IPS-NIHi7 (cell line): ENCODE measurements at regions not wholly inside any gene's neighbourhood (a gene's known extent, or its start where the extent isn't known, plus 50 kb on each side); places are given as distances from the start of the nearest gene placed in this dataset.
A peak's percentile ranks its signal among the peaks of the same experiment; 100 is the strongest.
"Not testable (repeated sequence)": the region's sequence is repeated elsewhere in the genome, so short reads cannot be mapped to it uniquely, and the experiment has no call there.

Experiments used
- DNase-seq: peaks from one replicate; pipeline ENCODE4 v3.0.0; 2012; ENCODE audit warnings: mixed read lengths; ENCODE audit errors: extremely low spot score

DNA sequence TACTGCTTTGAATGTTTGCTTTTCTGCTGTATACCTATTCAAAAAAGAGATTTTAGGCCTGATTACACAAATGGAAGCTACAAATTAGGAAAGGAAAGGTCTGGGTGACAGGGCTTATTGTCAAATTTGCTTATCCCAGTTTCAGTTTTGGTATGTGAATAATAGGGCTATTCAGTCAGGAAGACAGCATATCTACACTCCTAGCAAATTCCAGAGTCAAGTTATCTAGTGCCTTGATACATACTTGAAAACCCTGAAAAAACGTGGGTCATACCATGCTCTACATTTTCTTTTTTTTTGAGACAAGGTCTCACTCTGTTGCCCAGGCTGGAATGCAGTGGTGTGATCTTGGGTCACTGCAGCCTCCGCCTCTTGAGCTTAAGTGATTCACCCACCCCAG is 59.2 kb upstream of the CCDC180 start:
- DNase-seq, result not testable (repeated sequence)

GRCh38 chr9:97243606-97244005 is 63.9 kb upstream of the CCDC180 start:
- DNase-seq, result no peak

- DNase-seq, result not testable (repeated sequence)
Observed at GRCh38 chr9:97241430-97241829, 66.0 kb upstream of the CCDC180 start.

DNA sequence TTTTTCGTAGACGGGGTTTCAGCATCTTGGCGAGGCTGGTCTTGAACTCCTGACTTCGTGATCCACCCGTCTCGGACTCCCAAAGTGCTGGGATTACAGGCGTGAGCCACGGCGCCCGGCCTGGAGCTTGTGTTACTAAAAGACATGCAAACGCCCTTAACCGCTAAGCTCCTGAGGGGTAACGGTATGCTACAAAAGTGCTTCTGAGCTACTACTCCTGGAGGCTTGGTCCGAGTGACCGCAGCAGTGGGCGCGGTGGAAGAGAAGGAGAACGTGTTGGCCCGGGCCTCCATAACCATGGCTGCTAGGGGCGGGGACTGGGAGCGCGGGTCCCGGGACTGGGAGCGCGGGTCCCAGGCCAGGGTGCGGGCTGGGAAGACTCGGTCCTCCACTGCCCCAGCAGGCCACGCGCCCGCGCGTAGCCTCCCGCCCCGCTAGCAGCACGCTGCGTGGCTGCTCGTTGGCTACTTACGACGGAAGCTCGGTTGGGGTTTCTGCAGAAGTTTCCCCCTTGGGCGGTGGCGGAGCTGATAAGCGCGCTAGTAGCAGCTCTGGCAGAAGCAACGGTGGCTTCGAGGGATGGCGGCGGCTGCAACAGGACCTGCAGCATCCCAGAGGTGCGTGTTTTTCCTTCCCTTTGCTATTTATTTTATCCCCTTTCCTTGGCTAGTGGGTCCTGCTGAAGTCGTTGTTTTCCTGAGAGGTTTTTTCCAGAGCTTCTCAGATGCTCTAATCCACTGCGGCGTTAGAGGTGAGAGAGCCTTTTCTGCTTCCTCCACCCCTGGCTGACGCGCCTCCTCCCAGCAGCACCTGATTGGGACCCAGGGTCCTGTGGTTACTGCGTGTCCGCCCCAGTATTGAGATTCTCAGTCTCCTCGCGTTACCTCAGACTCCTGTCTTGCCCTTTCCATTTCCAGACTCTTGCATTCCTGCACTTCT is 69.2 kb upstream of the CCDC180 start:
- peak; percentile 74 for DNase-seq

- DNase-seq, result peak; percentile 34
Observed at GRCh38 chr9:97237311-97237786, 70.1 kb upstream of the CCDC180 start.

DNA sequence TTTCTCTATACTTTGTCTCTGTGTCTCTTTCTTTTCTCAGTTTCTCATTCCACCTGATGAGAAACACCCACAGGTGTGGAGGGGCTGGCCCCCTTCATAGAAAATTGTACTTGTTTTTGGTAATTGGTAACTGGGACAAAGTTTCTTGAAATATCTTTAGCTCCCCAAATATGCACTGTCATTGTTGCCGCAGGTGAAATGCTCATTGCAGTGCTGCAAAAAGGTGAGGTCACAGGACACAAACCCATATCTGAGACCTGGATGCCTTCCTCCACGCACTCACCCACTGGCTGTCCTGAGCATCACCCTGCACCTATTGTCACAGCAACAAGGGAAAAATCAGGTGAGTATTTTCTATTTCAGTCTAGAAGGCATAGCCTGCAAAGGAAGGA is 74.5 kb upstream of the CCDC180 start:
- DNase-seq, result not testable (repeated sequence)

DNA sequence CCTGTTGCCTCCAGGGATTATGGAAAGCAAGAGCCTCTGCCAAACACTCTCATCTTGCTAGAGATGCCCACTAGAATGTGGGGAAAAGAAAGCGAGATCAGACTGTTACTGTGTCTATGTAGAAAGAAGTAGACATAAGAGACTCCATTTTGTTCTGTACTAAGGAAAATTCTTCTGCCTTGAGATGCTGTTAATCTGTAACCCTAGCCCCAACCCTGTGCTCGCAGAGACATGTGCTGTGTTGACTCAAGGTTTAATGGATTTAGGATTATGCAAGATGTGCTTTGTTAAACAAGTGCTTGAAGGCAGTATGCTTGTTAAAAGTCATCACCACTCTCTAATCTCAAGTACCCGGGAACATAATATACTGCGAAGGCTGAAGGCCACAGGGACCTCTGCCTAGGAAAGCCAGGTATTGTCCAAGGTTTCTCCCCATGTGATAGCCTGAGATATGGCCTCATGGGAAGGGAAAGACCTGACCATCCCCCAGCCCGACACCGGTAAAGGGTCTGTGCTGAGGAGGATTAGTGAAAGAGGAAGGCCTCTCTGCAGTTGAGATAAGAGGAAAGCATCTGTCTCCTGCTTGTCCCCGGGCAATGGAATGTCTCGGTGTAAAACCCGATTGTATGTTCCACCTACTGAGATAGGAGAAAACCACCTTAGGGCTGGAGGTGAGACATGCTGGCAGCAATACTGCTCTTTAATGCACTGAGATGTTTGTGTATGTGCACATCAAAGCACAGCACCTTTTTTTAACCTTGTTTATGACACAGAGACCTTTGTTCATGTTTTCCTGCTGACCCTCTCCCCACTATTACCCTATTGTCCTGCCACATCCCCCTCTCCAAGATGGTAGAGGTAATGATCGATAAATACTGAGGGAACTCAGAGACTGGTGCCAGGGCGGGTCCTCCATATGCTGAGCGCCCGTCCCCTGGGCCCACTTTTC is 75.1 kb upstream of the CCDC180 start:
- not testable (repeated sequence) for DNase-seq

- peak; percentile 22 for DNase-seq
Observed at GRCh38 chr9:97222393-97222792, 85.1 kb upstream of the CCDC180 start.

DNA sequence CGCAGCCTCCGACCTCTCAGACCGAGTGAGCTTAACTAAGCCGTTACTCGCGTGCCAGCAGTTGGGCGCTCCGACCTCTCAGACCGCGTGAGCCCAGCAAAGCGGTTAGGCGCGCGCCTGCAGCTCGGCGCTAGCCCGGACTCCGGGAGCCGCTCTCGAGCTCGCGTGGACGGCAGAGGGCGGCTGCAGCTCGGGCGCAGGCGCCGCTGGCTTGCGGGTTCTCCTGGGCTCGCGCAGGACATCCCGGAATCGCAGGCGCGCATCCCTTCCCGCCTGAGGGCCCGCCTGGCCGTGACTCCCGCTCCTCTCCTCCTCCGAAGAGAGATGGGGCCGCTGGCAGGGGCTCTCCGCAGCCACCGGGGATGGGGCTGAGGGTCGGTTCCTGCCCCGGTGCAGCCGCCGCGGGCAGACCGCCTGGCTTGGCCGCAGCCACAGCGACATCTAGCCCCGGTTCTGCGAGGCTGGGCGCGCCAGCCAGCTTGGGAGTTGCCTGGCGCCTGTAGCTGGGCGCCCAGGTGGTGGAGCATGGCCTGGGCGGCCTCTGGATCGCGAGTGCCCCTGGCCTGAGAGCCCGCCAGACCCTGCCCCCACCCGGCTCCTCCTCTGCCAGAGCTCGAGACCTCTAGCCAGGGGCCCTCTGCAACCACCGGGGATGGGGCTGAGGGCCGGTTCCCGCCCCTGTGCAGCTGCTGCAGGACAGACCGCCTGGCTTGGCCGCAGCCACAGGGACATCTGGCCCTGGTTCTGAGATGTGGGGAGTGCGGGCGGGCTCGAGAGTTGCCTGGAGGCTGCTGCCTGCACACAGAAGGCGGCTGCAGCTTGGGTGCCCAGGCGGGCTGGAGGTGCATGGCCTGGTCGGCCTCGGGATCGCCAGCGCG is 85.7 kb upstream of the CCDC180 start:
- DNase-seq, result peak; percentile 24

DNA sequence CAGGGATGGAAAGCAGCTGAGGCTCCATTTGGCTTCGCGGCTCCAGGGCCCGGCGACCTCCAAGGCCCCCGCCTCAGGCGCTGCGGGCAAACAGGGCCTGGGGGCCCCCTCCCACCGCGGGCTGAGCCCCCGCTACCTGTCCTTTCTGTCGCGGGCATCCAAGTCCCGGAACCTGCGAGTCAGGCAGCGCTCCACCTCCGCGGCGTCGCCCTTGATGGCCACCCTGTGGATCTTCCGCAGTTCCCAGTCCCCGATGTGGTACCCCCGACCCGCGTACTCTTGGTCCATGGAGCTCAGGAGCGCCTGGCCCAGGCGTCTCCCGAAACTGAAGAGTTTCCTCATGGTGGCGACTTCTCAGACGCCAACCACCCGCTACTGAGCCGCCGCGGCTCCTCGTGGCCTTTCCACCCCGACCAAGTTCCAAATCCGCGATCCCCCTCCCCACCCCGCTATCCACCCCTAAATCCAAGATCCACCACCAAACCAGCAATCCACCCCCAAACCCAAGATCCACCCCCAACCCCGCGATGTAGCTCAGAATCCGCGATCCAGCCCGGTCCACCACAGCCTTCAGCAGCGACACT is 86.5 kb upstream of the CCDC180 start:
- DNase-seq, result peak; percentile 14

- DNase-seq, result not testable (repeated sequence)
Observed at GRCh38 chr9:97220396-97220795, 87.1 kb upstream of the CCDC180 start.

DNA sequence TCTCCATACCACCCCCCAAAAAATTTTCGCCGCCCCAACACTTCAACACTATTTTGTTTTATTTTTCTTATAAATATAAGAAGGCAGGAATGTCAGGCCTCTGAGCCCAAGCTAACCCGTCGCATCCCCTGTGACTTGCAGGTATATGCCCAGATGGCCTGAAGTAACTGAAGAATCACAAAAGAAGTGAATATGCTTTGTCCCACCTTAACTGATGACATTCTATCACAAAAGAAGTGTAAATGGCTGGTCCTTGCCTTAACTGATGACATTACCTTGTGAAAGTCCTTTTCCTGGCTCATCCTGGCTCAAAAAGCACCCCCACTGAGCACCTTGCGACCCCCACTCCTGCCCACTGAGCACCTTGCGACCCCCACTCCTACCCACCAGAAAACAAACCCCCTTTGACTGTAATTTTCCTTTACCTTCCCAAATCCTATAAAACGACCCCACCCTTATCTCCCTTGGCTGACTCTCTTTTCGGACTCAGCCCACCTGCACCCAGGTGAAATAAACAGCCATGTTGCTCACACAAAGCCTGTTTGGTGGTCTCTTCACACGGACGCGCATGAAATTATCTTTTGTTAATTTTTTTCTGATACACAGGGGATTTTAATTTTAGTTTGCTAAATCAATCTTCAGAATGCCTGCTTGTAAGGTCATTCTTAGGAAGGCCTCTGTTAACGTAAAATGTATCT is 87.9 kb upstream of the CCDC180 start:
- not testable (repeated sequence) for DNase-seq

DNA sequence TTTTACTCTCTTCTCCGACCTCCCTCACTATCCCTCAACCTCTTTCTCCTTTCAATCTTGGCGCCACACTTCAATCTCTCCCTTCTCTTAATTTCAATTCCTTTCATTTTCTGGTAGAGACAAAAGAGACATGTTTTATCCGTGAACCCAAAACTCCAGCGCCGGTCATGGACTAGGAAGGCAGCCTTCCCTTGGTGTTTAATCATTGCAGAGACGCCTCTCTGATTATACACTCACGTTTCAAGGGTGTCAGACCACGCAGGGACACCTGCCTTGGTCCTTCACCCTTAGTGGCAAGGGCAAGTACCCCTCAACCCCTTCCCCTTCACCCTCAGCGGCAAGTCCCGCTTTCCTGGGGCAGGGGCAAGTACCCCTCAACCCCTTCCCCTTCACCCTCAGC is 92.3 kb upstream of the CCDC180 start:
- DNase-seq, result not testable (repeated sequence)

DNA sequence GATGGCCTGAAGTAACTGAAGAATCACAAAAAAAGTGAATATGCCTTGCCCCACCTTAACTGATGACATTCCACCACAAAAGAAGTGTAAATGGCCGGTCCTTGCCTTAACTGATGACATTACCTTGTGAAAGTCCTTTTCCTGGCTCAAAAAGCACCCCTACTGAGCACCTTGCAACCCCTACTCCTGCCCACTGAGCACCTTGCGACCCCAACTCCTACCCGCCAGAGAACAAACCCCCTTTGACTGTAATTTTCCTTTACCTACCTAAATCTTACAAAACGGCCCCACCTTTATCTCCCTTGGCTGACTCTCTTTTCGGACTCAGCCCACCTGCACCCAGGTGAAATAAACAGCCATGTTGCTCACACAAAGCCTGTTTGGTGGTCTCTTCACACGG is 92.9 kb upstream of the CCDC180 start:
- not testable (repeated sequence) for DNase-seq

DNA sequence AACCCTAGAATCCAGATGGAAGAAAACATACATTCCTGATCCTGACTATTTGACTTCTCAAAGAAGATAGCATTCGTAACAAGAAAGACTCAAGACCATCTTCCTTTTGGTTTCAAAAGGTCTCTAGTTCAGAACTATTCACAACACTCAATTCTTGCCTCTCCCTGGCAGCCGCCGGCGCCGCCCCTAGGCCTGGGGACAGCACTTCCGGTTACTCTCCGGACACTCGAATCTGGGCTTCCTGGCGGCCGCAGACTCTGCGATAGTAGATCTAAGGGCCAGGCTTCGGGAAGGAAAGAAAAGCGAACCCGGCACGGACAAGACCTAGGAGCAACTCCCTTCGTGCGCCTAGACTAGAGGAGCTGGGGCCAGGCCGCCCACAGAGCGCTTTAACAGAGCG is 107.8 kb upstream of the CCDC180 start:
- DNase-seq, result not testable (repeated sequence)

- not testable (repeated sequence) for DNase-seq
Observed at GRCh38 chr9:97193767-97194166, 113.7 kb upstream of the CCDC180 start.

- no peak for DNase-seq
Observed at GRCh38 chr9:97188545-97188944, 118.9 kb upstream of the CCDC180 start.

GRCh38 chr9:97187706-97188105 is 119.8 kb upstream of the CCDC180 start:
- DNase-seq, result not testable (repeated sequence)

DNA sequence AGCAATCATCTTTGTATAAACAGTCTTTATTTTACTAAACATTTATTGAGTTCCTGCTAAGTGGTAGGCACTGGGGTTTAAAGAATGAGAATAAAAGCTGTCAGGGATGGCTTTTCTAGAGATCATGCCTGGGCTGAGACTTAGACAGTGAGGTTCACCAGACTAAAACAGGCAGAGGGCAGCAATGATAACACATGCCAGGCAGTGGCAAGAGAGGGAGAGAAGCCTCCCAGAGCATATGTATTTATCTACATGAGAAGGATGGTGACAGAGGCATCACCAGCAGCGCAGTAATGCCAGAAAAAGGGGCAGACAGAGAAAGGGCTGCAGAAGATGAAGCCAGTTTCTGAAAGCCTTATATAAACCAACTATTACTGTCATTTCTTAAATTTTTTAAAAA is 121.0 kb upstream of the CCDC180 start:
- DNase-seq, result no peak

- DNase-seq, result not testable (repeated sequence)
Observed at GRCh38 chr9:97182532-97182931, 124.9 kb upstream of the CCDC180 start.
